MM.1S (cell line): ENCODE measurements at regions not wholly inside any gene's neighbourhood (a gene's known extent, or its start where the extent isn't known, plus 50 kb on each side); places are given as distances from the start of the nearest gene placed in this dataset.

Experiments used
- DNase-seq: peaks from one replicate; pipeline ENCODE4 v3.0.0-alpha.2; 2015
- H2AFZ ChIP-seq: fragments of 300-600 bp; sonication (generic); 2 replicates; pipeline ENCODE4 v1.6.0; 2016; ENCODE audit warnings: antibody characterized with exemption, low read length
- H3F3A ChIP-seq: fragments of 300-600 bp; sonication (generic); 2 replicates; pipeline ENCODE4 v1.6.1; 2016; ENCODE audit warnings: mild to moderate bottlenecking, antibody characterized with exemption, low read length, moderate library complexity, mixed read lengths; ENCODE audit not compliant: insufficient read depth
- H3K27ac ChIP-seq: fragments of 300-600 bp; sonication (generic); 2 replicates; pipeline ENCODE4 v1.5.1; 2016; ENCODE audit warnings: mild to moderate bottlenecking, low read length
- H3K27me3 ChIP-seq: fragments of 300-600 bp; sonication (generic); replicated peaks from 2 replicates; pipeline ENCODE4 v1.6.0; 2016; ENCODE audit warnings: low read length; ENCODE audit not compliant: insufficient read depth
- H3K36me3 ChIP-seq: fragments of 300-600 bp; sonication (generic); replicated peaks from 2 replicates; pipeline ENCODE4 v1.6.1; 2016; ENCODE audit warnings: mild to moderate bottlenecking, low read length, mixed read lengths; ENCODE audit not compliant: insufficient read depth
- H3K4me1 ChIP-seq: fragments of 300-600 bp; sonication (generic); 2 replicates; pipeline ENCODE4 v1.6.1; 2016; ENCODE audit warnings: low read length, mixed read lengths
- H3K4me2 ChIP-seq: fragments of 300-600 bp; sonication (generic); 2 replicates; pipeline ENCODE4 v1.6.0; 2016; ENCODE audit warnings: low read depth, low read length
- H3K4me3 ChIP-seq: fragments of 300-600 bp; sonication (generic); 2 replicates; pipeline ENCODE4 v1.5.1; 2016; ENCODE audit warnings: low read length, mixed read lengths
- H3K79me2 ChIP-seq: fragments of 300-600 bp; sonication (generic); 2 replicates; pipeline ENCODE4 v1.6.1; 2016; ENCODE audit warnings: mixed run types, low read length, mixed read lengths
- H3K9ac ChIP-seq: fragments of 300-600 bp; sonication (generic); 2 replicates; pipeline ENCODE4 v1.6.1; 2016; ENCODE audit warnings: low read length, mixed read lengths
- H3K9me2 ChIP-seq: fragments of 300-600 bp; sonication (generic); replicated peaks from 2 replicates; pipeline ENCODE4 v1.6.1; 2016; ENCODE audit warnings: mild to moderate bottlenecking, low read length, mixed read lengths; ENCODE audit not compliant: insufficient read depth
- H3K9me3 ChIP-seq: fragments of 300-600 bp; sonication (generic); replicated peaks from 2 replicates; pipeline ENCODE4 v1.6.1; 2016; ENCODE audit warnings: mild to moderate bottlenecking, low read length, mixed read lengths; ENCODE audit not compliant: insufficient read depth
- H4K20me1 ChIP-seq: fragments of 300-600 bp; sonication (generic); 2 replicates; pipeline ENCODE4 v1.6.1; 2016; ENCODE audit warnings: mild to moderate bottlenecking, low read length, moderate library complexity, mixed read lengths; ENCODE audit not compliant: insufficient read depth
- EZH2 ChIP-seq: fragments of 300-600 bp; sonication (generic); optimal IDR thresholded peaks from 2 replicates; pipeline ENCODE3; 2017; ENCODE audit warnings: low read depth, mild to moderate bottlenecking, antibody characterized with exemption, low read length, mixed read lengths
- EZH2phosphoT487 ChIP-seq: fragments of 300-600 bp; sonication (generic); IDR thresholded peaks from 2 replicates; pipeline ENCODE4 v1.6.1; 2018; ENCODE audit warnings: antibody characterized with exemption, low read length
- TF ChIP-seq, protein P1 (sequence below): fragments of 300-600 bp; sonication (generic); IDR thresholded peaks from 2 replicates; pipeline ENCODE4 v1.5.1; 2016; ENCODE audit warnings: antibody characterized with exemption, low read length, mixed read lengths

DNA sequence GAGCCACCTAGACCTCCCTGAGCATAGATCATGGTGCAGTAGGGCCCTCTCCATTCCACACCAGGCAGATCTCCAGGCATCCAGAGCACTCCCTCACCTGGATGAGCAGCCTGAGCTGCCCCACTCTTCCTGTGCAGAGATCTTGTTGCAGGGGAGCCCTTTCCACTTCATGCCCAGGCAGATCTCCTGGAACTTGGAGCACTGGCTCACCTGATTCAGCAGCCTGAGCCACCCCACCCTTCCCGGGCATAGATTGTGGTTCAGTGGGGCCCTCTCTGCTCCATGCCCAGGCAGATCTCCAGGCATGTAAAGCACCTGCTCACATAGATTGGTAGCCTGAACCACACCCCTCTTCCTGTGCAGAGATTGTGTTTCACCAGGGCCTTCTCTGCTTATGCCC is 78.0 kb downstream of the SEC16B start:
- H3K9me2 ChIP-seq, result no peaks in the 10 kb centered on the region
- no peaks in the 10 kb centered on the region for H3F3A ChIP-seq
- no peaks in the 10 kb centered on the region for H4K20me1 ChIP-seq
- DNase-seq, result no peak
- H3K79me2 ChIP-seq, result no peaks in the 10 kb centered on the region
- H3K4me1 ChIP-seq, result no peaks in the 10 kb centered on the region
- H3K4me2 ChIP-seq, result no peak overlapping the region
- TF ChIP-seq, protein P1, sequence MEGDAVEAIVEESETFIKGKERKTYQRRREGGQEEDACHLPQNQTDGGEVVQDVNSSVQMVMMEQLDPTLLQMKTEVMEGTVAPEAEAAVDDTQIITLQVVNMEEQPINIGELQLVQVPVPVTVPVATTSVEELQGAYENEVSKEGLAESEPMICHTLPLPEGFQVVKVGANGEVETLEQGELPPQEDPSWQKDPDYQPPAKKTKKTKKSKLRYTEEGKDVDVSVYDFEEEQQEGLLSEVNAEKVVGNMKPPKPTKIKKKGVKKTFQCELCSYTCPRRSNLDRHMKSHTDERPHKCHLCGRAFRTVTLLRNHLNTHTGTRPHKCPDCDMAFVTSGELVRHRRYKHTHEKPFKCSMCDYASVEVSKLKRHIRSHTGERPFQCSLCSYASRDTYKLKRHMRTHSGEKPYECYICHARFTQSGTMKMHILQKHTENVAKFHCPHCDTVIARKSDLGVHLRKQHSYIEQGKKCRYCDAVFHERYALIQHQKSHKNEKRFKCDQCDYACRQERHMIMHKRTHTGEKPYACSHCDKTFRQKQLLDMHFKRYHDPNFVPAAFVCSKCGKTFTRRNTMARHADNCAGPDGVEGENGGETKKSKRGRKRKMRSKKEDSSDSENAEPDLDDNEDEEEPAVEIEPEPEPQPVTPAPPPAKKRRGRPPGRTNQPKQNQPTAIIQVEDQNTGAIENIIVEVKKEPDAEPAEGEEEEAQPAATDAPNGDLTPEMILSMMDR, result no peak
- TF ChIP-seq EZH2phosphoT487 (no peak), EZH2 (no peak)
- H2AFZ ChIP-seq, result no peak overlapping the region
- H3K36me3 ChIP-seq, result no peaks in the 10 kb centered on the region
- no peaks in the 10 kb centered on the region for H3K27me3 ChIP-seq
- H3K27ac ChIP-seq, result no peak overlapping the region
- H3K4me3 ChIP-seq, result no peak overlapping the region
- no peak overlapping the region for H3K9ac ChIP-seq
- no peaks in the 10 kb centered on the region for H3K9me3 ChIP-seq

DNA sequence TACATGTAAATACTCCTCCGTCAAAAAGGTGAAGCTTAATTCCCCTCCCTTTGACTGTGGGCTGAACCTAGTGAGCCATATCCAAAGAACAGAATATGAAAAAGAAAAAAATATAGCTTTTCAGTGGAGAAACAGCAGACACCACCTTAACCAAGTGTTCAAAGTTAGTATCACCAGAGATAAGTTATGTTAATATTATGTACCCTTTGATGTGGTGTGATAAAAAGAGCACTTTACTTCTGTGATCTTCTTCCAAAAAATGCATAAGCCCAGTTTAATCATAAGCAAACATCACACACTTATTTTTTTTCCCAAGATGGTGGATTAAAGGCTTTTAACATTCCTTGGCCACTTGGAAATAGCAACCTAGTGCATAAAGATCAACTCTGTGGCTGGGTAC is 79.4 kb downstream of the SEC16B start:
- Histone ChIP-seq H3K9me2 (no peaks in the 10 kb centered on the region), H3K9me3 (no peaks in the 10 kb centered on the region), H2AFZ (no peak overlapping the region), H3K79me2 (no peaks in the 10 kb centered on the region), H3K36me3 (no peaks in the 10 kb centered on the region), H4K20me1 (no peaks in the 10 kb centered on the region), H3K4me1 (no peaks in the 10 kb centered on the region), H3K4me2 (no peak overlapping the region), H3K4me3 (no peak overlapping the region), H3K9ac (no peak overlapping the region), H3K27ac (no peak overlapping the region), H3F3A (no peaks in the 10 kb centered on the region), H3K27me3 (no peaks in the 10 kb centered on the region)
- no peak for DNase-seq
- TF ChIP-seq EZH2 (no peak), EZH2phosphoT487 (no peak)
- TF ChIP-seq, protein P1, result no peak

DNA sequence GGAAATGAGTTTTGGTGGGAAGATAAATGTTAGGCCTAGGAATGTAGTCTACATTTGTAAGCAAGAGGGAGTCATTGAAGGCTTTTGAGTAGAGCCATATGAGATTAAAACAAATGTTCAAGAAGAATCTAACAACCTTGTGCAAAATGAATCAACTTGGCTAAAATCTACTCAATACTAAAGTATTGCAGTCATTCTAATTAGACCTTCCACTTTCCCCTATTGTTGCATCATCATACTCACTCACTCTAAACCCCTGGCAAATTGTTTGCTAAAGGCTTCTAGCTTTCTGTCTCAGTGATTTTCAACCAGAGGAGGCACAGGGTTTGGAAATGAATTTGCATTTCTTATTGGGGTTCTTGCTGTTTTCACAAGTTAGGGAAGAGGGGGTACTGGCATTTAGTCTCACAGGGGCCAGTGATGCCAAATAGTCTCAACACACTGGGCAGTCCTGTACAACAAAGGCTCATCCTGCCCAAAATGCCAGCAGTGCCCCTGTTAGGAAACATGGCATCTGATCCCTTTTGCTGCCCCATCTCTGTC is 85.3 kb downstream of the SEC16B start:
- Histone ChIP-seq H3K9me2 (no peaks in the 10 kb centered on the region), H3K9me3 (no peaks in the 10 kb centered on the region), H3K27ac (no peak overlapping the region), H4K20me1 (no peaks in the 10 kb centered on the region), H3K4me2 (no peak overlapping the region), H2AFZ (no peak overlapping the region), H3K9ac (no peak overlapping the region), H3F3A (no peaks in the 10 kb centered on the region), H3K79me2 (no peaks in the 10 kb centered on the region), H3K27me3 (no peaks in the 10 kb centered on the region), H3K36me3 (no peaks in the 10 kb centered on the region), H3K4me1 (no peaks in the 10 kb centered on the region), H3K4me3 (no peak overlapping the region)
- DNase-seq, result no peak
- TF ChIP-seq EZH2, result no peak
- TF ChIP-seq EZH2phosphoT487, result no peak
- TF ChIP-seq, protein P1, result no peak
